ENCODE measurements at regions not wholly inside any gene's neighbourhood (a gene's known extent, or its start where the extent isn't known, plus 50 kb on each side); places are given as distances from the start of the nearest gene placed in this dataset.

- no peak for ATAC-seq
- TF ChIP-seq PPARA (CRISPR knock-in tag; IDR thresholded peaks at IDR 0.05; ENCODE audit: borderline replicate concordance) (no peak), ZNF565 (CRISPR knock-in tag; conservative IDR thresholded peaks at IDR 0.05; ENCODE audit: low read depth) (no peak), CSRNP3 (CRISPR knock-in tag; IDR thresholded peaks at IDR 0.05) (no peak), ZNF8 (CRISPR knock-in tag; IDR thresholded peaks at IDR 0.05) (no peak), ARNTL (CRISPR knock-in tag; IDR thresholded peaks at IDR 0.05; ENCODE audit: borderline replicate concordance, low read depth) (no peak), TCF4 (CRISPR knock-in tag; IDR thresholded peaks at IDR 0.05; ENCODE audit: borderline replicate concordance) (no peak), POU6F1 (CRISPR knock-in tag; IDR thresholded peaks at IDR 0.05; ENCODE audit: borderline replicate concordance, low read depth) (no peak), TOX (CRISPR knock-in tag; IDR thresholded peaks at IDR 0.05; ENCODE audit: borderline replicate concordance) (no peak), ZFP3 (CRISPR knock-in tag; IDR thresholded peaks at IDR 0.05) (no peak), PATZ1 (CRISPR knock-in tag; IDR thresholded peaks at IDR 0.05; ENCODE audit: borderline replicate concordance) (no peak)
These were observed 301.3 kb upstream of the JARID2 start for GRCh38 chr6:14944593-14944992.

GRCh38 chr6:14945461-14946185, 300.2 kb upstream of the JARID2 start:
- no peak for ATAC-seq
- TF ChIP-seq POU6F1 (CRISPR knock-in tag; IDR thresholded peaks at IDR 0.05; ENCODE audit: borderline replicate concordance, low read depth) (no peak), ISL1 (CRISPR knock-in tag; IDR thresholded peaks at IDR 0.05) (no peak), CSRNP3 (CRISPR knock-in tag; IDR thresholded peaks at IDR 0.05) (no peak), PPARA (CRISPR knock-in tag; IDR thresholded peaks at IDR 0.05; ENCODE audit: borderline replicate concordance) (no peak), CREB5 (CRISPR knock-in tag; IDR thresholded peaks at IDR 0.05; ENCODE audit: low read depth) (no peak), ZC3H10 (CRISPR knock-in tag; IDR thresholded peaks at IDR 0.05) (no peak), TSHZ2 (CRISPR knock-in tag; IDR thresholded peaks at IDR 0.05) (no peak), ZNF565 (CRISPR knock-in tag; conservative IDR thresholded peaks at IDR 0.05; ENCODE audit: low read depth) (no peak), GLIS3 (CRISPR knock-in tag; IDR thresholded peaks at IDR 0.05) (no peak), ZFP30 (CRISPR knock-in tag; IDR thresholded peaks at IDR 0.05) (no peak), ZNF8 (CRISPR knock-in tag; IDR thresholded peaks at IDR 0.05) (no peak)
